Hindlimb muscle (tissue), 1 donor: ENCODE measurements at regions not wholly inside any gene's neighbourhood (a gene's known extent, or its start where the extent isn't known, plus 50 kb on each side); places are given as distances from the start of the nearest gene placed in this dataset.

Experiments used
- DNase-seq: peaks from one replicate; pipeline ENCODE4 v3.0.0-alpha.2; 2013

- no peak for DNase-seq
These were observed 204.3 kb downstream of the KIF26A start for GRCh38 chr14:104342435-104343293.

DNA sequence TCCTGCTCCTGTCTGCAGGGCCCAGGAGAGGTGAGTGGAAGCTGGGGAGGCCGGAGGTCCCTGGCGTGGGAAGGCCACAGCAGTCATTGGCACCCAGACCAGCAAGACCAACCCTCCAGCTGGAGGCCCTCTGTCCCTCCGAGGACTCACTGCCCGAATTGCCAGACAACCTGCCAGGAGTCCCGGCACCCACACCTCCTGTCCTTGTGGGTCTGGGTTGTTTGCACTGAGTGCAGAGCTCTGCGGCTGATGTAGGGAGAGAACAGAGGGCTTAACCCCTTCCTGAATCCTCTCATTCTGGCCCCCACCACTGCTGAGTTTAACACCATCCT lies 204.9 kb downstream of the KIF26A start:
- no peak for DNase-seq

- DNase-seq = no peak
These were observed 205.6 kb downstream of the KIF26A start for GRCh38 chr14:104343690-104344640.

GRCh38 chr14:104344818-104345620 lies 206.6 kb downstream of the KIF26A start:
- no peak for DNase-seq

DNA sequence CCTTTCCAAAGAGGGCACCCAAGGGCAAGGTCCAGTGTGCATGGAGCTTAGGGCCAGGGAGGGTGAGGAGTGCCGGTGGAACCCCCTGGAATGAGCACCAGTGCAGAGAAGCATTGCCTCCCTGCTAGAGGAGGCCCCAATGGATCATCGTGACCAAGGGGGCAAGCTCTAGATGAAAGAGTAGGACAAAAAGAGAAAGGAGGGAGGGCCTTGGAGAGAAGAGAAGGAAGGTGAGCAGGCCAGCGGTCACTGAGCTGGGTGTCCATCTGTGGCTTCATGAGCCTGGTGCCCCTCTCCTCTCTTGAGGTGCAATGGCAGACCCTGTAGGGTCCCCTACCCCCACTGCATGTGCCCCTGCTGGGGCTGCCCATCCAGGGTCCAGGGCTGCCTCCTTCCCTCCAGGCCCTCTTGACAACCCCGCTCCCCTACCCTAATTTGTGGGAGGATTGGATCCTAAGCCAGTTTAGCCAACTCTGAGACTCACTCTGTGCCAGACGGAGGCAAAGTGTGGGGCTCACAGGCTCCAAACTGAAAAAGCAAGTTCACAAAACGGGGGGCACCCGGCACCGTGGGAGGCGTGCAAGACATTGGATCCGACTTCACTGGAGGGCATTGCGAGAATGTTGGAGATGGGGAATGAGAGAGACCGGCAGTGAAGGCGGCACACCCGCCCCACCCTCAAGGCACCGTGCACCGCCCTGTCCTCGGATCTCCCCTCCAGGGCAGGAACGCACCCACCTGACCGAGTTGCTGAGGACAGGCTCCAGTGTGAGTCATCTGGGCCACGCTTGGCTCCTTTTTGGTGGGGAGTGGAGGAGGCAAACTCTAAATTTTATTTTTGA lies 207.5 kb downstream of the KIF26A start:
- DNase-seq = no peak

DNA sequence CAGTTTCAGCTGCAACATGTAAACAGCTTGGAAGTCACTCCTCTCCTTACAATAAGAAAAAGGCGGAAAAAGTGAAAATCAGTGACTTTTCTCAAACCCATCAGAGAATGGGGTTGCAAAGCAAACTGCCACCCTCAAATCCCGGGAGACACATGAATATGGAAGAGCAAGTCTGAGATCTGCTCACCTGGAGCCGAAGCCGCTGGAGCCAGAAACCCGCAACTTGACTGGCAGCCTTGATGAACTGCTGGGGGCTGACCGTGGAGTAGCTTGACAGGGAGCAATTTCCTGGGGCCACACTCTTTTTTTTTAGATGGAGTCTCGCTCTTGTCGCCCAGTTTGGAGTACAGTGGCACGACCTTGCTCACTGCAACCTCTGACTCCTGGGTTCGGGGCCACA lies 208.2 kb downstream of the KIF26A start:
- DNase-seq = no peak

GRCh38 chr14:104348741-104349140 lies 210.4 kb downstream of the KIF26A start:
- DNase-seq = no peak

DNA sequence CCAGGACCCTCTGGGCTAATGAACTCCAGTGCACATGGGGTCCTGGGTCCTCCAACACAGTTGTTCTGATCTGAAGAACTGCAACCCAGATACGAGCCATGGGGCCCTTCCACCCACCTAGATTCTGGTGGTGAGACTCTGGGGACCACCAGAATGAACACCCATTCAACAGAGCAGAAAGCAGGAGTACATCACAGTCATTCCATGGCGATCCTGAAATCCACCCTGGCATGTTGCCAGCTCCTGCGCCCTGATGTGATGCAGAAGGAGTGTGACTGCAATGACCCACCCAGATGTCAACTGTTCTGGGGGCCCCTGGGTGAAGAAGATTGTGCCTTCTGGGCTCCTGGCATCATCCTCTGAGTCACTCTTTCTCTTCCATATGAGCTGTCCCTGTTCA lies 211.6 kb downstream of the KIF26A start:
- DNase-seq = no peak

DNA sequence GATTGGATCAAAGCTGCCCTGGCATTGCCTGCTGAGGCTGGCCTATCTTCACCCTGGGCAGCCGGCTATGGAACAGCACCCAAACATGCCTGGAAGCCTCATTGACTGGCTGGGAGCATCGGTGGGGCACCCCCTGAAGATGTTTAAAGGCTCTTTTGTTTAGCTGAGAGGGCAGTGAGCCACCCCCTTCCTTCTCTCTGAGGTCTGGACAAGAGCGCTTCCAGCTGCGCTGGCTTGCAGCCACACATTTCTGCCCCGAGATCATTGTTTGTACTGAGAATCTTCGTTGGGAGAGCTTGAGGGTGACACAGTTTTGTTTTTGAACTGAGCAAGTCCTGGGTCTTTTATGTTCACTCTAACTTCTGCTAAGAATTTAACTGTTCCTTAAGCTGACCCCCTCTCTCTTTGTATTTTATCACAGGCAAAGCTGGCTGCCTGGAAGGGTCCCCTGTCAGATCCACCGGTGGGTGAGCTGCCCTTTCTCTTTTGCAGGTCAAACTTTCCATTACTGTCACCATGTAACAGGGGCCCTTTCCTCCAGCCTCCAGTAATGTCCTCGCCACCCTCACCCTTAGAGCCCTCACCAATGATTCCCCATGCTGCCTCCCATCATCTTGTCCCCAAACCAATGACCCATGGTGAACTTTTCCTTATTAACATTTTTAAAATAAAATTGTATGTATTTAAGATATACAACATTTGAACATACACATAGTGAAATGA lies 212.2 kb downstream of the KIF26A start:
- DNase-seq = peak; percentile 56

GRCh38 chr14:104351849-104352492 lies 213.6 kb downstream of the KIF26A start:
- no peak for DNase-seq

DNA sequence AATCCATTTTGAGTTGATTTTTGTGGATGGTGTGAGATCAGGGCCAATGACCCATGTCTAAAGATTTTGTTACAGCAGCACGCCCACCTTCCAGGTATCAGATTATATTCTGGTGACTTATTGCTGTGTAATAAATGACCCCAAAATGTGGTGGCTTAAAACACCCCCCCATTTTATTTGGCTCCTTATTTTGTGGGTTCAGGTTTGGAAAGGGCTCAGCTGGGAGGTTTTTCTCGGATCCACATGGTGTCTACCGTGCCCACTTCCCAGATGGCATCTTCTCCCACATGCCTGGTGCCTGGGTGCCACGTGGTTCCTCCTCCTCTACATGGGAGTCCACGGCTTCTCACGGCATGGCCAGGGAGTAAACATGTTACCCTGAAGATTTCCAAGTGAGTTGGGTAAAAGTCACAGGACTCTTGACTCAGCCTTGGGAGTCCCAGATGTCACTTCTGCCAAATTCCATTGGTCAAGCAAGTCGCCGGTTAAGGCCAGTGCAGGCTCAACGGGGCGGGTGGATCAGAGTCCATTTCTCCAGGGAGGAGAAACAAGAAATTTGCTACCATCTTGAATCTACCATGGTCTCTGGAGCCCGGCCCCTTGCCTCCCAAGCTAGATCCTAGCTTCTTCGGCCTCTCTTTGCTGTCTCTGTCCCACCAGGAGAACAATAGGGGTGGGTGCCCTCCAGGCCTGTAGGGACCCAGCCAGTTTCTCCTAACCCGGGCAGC lies 214.3 kb downstream of the KIF26A start:
- no peak for DNase-seq

- no peak for DNase-seq
These were observed 215.0 kb downstream of the KIF26A start for GRCh38 chr14:104353221-104353920.

GRCh38 chr14:104353921-104354701 lies 215.7 kb downstream of the KIF26A start:
- no peak for DNase-seq

GRCh38 chr14:104355101-104356019 lies 217.0 kb downstream of the KIF26A start:
- DNase-seq = no peak

DNA sequence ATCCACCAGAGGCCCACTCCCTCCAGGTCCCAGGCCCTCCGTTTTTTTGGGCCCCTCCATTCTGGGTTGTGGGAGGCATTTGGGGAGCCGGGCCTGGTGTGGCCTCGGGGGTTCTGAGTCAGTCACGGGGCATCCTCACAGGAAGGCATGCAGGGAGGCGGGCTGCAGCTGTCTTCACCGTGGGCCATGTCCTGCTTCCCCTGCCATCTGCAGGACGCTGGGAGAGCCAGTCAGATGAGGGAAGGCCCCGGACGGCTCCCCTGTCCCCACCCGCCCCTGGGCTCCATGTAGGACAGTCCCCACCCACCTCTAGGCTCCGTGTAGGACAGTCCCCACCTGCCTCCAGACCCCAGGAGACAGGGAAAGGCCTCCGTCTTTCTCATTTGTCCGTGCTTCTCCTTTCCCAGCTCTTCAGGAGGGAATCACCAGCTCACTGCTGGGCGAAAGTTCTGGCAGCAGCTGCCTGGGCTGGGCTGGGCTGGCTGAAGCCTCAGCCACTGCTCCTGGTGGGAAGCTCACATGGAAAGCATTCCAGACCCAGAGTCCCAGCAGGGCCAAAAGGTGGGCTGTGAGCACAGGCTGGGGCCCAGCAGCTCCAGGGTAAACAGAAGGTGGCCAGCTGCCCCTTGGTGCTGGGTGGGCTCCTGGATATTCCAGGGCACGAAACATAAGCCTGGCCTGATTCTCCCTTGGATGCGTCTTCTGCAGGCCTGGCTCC lies 217.8 kb downstream of the KIF26A start:
- DNase-seq = no peak
